GM12864 (cell line): ENCODE measurements at regions not wholly inside any gene's neighbourhood (a gene's known extent, or its start where the extent isn't known, plus 50 kb on each side); places are given as distances from the start of the nearest gene placed in this dataset.

Experiments
- DNase-seq: peaks from one replicate; pipeline ENCODE4 v3.0.0-alpha.2; 2011; ENCODE audit warnings: low read depth
- H3K4me3 ChIP-seq: 2 replicates; pipeline ENCODE4 v1.5.1; 2011; ENCODE audit warnings: mild to moderate bottlenecking, low read depth, low read length, control low read depth
- CTCF ChIP-seq: IDR thresholded peaks from 2 replicates; pipeline ENCODE4 v1.5.1; 2011; ENCODE audit warnings: low read depth, mild to moderate bottlenecking, moderate library complexity, low read length, control low read depth, inconsistent platforms; ENCODE audit errors: missing control alignments

- TF ChIP-seq CTCF = no peak
- DNase-seq = no peak
- H3K4me3 ChIP-seq = no peak overlapping the region
Observed at GRCh38 chr2:224109751-224110150, 70.7 kb upstream of the SERPINE2 start.

- no peak overlapping the region for H3K4me3 ChIP-seq
- no peak for TF ChIP-seq CTCF
- DNase-seq = no peak
Observed at GRCh38 chr2:224106794-224107193, 67.7 kb upstream of the SERPINE2 start.

- TF ChIP-seq CTCF = no peak
- H3K4me3 ChIP-seq = no peak overlapping the region
- DNase-seq = no peak
Observed at GRCh38 chr2:224104668-224105386, 65.7 kb upstream of the SERPINE2 start.

- TF ChIP-seq CTCF = no peak
- no peak for DNase-seq
- no peak overlapping the region for H3K4me3 ChIP-seq
Observed at GRCh38 chr2:224103651-224104050, 64.6 kb upstream of the SERPINE2 start.

- H3K4me3 ChIP-seq = no peak overlapping the region
- DNase-seq = no peak
- no peak for TF ChIP-seq CTCF
Observed at GRCh38 chr2:224102991-224103390, 63.9 kb upstream of the SERPINE2 start.

GRCh38 chr2:224101820-224102630 lies 62.9 kb upstream of the SERPINE2 start:
- H3K4me3 ChIP-seq = no peak overlapping the region
- TF ChIP-seq CTCF = no peak
- DNase-seq = no peak
